ENCODE measurements at regions not wholly inside any gene's neighbourhood (a gene's known extent, or its start where the extent isn't known, plus 50 kb on each side); places are given as distances from the start of the nearest gene placed in this dataset.

GRCh38 chr20:50412069-50412468, 98.1 kb upstream of the PTPN1 start:
- DNase-seq = no peak

DNA sequence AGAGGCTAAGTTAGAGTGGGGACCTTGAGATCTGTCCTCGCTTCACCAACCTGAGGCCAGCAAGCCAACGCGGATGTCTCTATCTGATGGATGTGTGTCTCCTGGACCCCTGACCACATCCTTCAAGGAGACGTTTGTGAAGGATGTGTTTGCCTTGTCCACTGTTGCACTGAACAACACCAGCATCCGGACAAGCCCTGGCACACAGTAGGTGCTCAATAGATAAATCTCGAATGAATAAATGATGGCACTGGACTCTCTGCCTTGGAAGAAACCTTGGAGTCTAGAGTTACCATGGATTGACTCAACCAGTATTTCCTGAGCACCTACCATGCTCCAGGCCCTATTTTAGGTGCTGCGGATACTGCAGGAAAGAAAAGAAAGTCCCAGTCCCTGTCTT, 97.7 kb upstream of the PTPN1 start:
- DNase-seq = no peak

GRCh38 chr20:50413088-50413500, 97.1 kb upstream of the PTPN1 start:
- DNase-seq = no peak

DNA sequence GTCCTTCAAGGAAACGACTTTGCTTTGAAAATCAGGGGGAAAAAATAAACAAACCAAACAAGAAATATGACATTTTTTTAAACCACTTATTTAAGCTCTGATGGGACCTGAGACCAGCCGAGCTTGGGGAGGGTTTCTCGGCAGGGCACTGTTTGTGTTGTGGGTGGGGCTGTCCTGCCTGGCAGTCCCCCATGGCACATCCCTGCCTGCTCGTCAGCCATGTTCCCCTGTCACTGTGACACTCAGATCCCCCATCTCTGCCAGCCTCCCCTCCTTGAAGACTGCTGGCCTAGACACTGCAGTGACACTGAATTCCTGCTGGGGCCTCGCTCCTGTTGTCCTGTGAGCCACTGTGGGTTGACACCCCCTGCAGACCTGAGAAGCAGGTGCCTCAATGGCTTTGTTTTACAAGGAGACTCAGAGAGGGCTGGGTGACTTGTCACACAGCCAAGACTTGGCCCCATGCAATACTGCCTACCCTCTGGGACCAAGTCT, 95.1 kb upstream of the PTPN1 start:
- no peak for DNase-seq

DNA sequence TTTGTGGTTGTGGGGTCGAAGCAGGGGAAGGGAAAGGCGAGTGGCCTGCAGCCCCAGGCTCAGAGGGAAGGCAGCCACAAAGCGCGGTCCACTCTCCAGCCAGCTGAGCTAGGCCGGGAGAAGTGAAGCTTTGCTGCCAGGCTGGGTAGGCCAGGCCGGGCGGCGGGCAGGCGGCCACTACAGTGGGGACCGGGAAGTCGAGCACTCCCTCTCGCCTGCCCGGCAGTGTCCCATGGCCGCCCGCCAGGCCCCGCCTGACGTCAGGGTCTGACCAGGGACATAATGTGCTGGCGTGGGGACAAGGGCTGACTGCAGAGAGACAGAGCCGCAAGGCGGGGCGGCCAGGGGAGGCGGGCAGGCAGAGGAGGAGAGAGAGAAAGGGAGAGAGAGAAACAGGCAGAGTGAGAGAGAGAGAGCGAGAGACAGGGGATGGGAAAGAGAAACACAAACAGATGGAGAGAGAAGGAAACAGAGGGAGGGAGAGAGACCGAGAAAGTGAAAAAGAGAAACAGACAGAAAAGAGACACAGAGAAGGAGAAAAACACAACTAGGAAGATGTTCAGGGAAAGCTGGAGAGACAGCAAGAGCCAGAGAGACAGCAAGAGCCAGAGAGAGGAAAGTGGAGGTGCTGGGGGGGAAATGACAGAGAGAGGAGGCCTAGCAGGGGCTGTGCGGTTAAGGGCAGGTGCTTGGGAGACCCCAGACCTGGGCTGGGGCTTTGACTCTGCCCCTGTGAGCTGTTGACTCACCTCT, 94.5 kb upstream of the PTPN1 start:
- peak; percentile 66 for DNase-seq

DNA sequence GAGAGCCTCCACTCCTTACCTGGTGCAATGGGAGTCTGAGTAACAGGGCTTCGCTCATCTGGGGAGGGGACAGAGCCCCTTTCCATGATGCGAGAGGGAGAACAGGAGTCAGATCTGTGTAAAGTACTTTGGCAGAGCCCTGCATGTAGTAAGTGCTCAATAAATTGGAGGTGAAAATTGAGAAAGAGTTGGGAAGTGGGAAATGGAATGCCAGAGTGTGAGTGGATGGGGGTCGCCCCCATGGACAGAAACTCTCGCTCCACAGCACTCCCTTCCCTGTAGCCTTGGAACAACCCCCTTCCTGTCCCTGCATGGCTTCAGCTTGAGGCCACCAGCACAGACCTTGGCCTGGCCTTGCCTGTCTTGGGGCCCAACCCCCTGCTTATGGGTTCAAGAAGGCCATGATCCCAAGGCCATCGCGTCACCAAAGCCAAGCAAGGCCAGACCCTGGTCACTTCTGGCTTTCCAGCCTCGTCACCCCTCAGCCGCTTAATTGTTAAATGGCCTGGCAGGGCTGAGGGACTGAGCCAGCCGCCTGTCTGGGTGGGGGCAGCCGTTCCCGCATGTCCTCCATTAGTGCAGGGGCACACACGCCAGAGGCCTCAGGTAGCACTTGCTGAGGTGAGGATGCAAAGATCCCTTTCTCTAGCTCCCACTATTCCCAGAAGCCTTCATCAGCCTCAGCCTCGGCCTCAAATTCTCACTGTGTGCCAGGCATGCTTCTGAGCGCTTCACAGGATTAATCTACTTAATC, 93.7 kb upstream of the PTPN1 start:
- no peak for DNase-seq

DNA sequence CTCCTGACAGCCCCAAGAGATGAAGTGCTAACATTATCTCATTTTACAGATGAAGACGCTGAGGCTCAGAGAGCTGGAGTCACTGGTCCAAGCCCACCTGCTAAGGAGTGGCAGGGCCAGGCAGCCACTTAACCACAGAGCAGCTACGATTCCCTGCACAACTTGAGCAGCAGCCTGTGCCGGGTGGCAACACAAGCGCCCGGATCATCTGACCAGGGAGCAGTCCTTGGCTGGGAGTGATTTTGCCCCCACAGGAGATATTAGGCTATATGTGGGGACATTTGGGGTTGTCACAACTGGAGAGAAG, 93.2 kb upstream of the PTPN1 start:
- DNase-seq = no peak

DNA sequence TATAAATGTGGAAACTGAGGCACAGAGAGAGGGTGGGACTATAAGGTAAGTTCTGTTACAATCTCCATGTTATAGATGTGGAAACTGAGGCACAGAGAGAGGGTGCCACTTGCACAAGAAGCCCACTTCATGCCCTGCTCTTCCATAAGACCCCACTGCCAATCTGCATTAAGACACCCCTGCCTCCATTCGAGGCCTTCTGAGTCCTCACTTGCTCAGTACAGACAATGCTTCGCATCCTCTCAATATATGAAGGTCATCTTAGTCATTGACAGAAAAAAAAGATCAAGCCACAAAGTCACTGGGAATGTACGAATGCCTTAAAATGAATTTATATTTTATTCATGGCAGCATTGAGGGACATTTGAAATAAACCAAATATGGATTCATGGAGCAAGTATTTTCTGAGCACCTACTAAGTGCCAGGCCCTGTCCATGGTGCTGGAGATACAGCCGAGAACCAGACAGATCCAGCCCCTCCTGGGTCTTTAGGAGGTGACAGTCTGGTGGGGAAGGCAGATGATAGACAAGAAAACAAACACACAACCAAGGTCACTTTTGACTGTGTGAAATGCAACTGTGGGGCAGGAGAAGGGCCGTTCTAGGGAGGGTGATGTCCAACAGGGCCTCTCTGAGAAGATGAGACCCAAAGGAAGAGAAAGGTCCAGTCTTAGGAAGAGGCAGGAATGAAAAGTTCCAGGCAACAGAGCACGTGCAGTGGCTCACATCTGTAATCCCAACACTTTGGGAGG, 92.5 kb upstream of the PTPN1 start:
- DNase-seq = no peak

DNA sequence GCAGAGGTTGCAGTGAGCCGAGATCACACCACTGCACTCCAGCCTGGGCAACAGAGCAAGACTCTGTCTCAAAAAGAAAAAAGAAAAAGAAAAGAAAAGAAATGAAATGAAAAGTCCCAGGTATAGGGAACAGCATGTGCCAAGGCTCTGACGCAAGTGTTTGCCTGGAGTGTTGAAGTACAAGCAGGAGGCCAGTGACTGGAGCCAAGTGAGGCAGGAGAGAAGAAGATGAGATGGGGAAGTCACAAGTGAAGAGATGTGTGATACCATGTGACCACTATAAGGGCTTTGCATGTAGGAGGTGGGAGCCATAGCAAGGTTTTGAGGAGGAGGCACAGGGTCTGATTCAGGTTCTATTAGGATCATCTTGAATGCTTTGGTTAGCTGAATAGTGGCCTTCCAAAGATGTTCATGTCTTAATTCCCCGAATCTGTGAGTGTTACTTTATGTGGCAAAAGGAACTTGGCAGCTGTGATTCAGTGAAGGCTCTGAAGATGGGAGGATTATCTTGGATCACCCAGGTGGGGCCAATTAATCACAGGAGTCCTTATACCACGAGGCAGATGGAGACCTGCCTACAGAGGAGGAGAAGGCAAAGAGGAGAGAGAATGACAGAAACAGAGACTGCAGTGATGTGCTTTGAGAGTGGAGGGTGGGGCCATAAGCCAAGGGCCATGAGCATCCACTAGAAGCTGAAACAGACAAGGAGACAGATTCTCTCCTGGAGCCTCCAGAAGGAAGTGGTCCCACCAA, 91.1 kb upstream of the PTPN1 start:
- DNase-seq = no peak

DNA sequence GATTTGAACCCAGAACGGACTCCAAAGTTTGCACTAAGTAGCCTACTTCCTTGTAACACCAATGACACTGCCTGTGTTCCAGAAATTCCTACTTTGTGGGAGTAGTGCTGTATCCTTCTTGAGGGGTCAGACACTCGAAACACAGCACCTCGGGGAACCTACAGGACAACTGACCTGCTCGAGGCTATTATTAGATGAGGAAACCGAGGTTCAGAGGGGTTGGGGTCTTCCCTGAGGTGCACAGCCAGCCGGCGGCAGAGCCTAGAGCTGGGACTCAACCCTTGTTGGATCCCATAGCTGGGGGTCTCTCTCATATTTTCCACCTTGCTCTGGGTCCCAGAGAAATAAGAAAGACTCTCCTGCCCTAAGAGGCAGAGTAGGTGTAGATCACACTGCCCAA, 89.8 kb upstream of the PTPN1 start:
- no peak for DNase-seq

DNA sequence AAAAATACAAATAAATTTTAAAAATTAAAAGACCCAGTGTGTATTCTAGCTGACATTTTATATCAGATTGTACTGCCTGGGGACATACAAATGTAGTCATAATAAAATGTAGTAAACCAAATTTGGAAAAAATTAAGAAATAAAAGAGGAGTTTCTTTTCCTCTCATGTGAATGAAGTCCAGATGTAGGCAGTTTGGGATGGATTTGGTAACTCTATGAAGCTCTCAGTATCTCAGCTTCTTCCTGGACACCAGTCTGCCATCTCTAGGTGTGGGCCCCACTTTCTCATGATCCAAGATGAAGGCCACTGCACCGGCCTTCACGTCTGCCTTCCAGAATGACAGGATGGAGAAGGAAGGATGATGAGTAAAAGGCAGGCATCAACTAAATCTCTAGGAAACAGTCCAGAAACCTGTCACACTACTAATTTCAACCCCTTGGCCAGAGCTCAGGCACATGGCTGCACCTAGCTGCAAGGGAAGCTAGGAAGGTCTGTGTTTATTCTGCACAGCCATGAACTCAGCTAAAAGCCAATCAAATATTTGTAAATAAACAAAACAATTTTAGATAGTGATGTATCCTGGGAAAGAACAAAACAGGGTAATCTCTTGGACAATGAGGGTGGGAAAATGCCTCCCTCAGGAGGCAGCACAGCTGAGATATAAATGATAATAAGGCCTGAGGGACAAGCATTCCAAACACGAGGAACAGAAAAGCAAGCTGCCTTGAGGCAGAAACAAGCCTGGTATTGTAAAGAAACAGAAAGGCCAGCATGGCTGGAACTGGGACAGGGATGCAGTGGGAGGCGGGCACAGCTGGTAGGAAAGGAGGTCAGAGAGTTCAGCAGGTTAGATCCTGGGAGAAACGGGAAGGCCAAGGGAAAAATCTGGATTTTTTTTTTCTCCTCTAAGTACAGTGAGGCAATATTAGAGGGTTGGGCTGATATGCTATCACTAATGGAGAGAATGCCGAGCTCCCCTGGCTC, 88.5 kb upstream of the PTPN1 start:
- DNase-seq = no peak

DNA sequence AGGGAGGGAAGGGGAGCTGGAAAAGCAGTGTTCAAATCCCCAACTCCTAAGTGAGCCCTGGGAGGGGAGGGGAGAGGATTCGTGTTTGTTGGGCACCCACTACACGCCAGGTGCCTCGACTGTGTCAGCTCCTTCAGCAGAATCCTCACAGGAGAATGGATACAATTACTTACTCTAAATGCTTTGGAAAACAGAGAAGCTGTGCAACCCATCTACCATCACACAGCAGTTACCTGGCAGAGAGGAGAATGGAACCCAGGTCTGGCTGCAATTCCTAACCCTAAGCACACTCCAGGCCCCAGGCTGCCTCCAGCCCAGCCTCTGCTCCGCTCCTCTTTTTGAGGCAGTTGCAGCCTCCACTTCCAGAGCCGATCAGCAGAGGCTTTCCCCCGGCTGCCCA, 86.4 kb upstream of the PTPN1 start:
- DNase-seq = no peak

- no peak for DNase-seq
Observed at GRCh38 chr20:50425076-50425475, 85.1 kb upstream of the PTPN1 start.

GRCh38 chr20:50426866-50427718, 83.1 kb upstream of the PTPN1 start:
- no peak for DNase-seq

GRCh38 chr20:50427719-50428083, 82.5 kb upstream of the PTPN1 start:
- no peak for DNase-seq

GRCh38 chr20:50428097-50428828, 81.9 kb upstream of the PTPN1 start:
- DNase-seq = no peak

GRCh38 chr20:50429412-50429811, 80.8 kb upstream of the PTPN1 start:
- no peak for DNase-seq

- DNase-seq = no peak
Observed at GRCh38 chr20:50431066-50431450, 79.1 kb upstream of the PTPN1 start.

- DNase-seq = no peak
Observed at GRCh38 chr20:50433001-50433761, 77.0 kb upstream of the PTPN1 start.

DNA sequence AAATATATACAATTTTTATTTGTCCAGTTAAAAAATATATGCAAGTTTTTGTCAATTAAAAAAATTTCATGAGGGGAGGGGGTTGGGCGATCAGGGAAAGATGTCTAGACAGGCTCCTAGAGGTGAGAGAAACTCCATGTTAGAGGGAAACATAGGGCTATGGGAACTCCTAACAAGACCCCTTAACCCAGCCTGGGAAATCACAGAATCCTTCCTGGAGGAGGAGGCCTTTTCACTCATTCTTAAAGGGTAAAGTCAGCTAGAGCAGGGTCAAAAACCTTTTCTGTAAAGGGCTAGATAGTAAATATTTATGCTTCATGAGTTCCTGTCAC, 75.9 kb upstream of the PTPN1 start:
- no peak for DNase-seq
